GM12878 (cell line): ENCODE measurements at regions not wholly inside any gene's neighbourhood (a gene's known extent, or its start where the extent isn't known, plus 50 kb on each side); places are given as distances from the start of the nearest gene placed in this dataset.

Experiments used
- ATAC-seq: fragments of 200-7000 bp; cut with Tn5 transposase; 3 replicates; pipeline ENCODE4 v1.9.1; 2020; ENCODE audit warnings: mild to moderate bottlenecking, moderate library complexity
- BruUV-seq: library from RNA; stranded (reverse); fragments of 400-500 nt; replicated peaks from 2 replicates; lab custom pipeline; 2021; lab: Mats Ljungman, UMichigan
- CTCF ChIA-PET: fragments of 300-600 bp; sonication (Branson Sonifier 250); formaldehyde crosslinking; extraction: SDS; loops from one replicate; lab custom pipeline; 2021; ENCODE audit warnings: inconsistent platforms; lab: Yijun Ruan, JAX
- POLR2A ChIA-PET: fragments of 350-600 bp; formaldehyde crosslinking; extraction: SDS; loops from one replicate; lab custom pipeline; 2021; ENCODE audit warnings: inconsistent platforms; lab: Charles Lee
- RAD21 ChIA-PET: fragments of 300-600 bp; sonication (Branson Sonifier 250); formaldehyde crosslinking; loops from one replicate; lab custom pipeline; 2023; ENCODE audit warnings: antibody characterized with exemption; ENCODE audit not compliant: unreplicated experiment; lab: Charles Lee
- SMC1A ChIA-PET: fragments of 300-600 bp; sonication (Branson Sonifier 250); formaldehyde crosslinking; loops from one replicate; lab custom pipeline; 2023; ENCODE audit not compliant: unreplicated experiment, uncharacterized antibody; lab: Charles Lee
- DNase-seq: peaks from one replicate; pipeline ENCODE4 v3.0.0-alpha.2; 2011; ENCODE audit warnings: low read depth, low spot score
- FAIRE-seq: peaks from 3 replicates; lab custom pipeline; 2011; peaks lifted over from hg19 to GRCh38; lab: Jason Lieb, UNC
- H2AFZ ChIP-seq: 2 replicates; pipeline ENCODE4 v1.6.0; 2011; ENCODE audit warnings: low read depth, low read length, control low read depth; ENCODE audit not compliant: control insufficient read depth
- H3K27ac ChIP-seq: 2 replicates; pipeline ENCODE4 v1.5.1; 2011; ENCODE audit warnings: control low read depth; ENCODE audit not compliant: control insufficient read depth, insufficient read depth
- H3K27me3 ChIP-seq, 2 experiments: replicated peaks in 1 of 2; 2 replicates each; pipeline versions ENCODE4 v1.6.0 to v1.6.1; 2011; ENCODE audit warnings: low read length in 1 of 2; ENCODE audit not compliant: control insufficient read depth in 2 of 2, insufficient read depth in 2 of 2
- H3K36me3 ChIP-seq, 2 experiments: 2 replicates each; pipeline ENCODE4 v1.5.1; 2011; ENCODE audit warnings: low read length in 1 of 2; ENCODE audit not compliant: control insufficient read depth in 2 of 2, insufficient read depth in 2 of 2
- H3K4me1 ChIP-seq: 2 replicates; pipeline ENCODE4 v1.6.1; 2011; ENCODE audit warnings: mild to moderate bottlenecking, low read length, moderate library complexity, mixed read lengths; ENCODE audit not compliant: control insufficient read depth, insufficient read depth
- H3K4me2 ChIP-seq: 2 replicates; pipeline ENCODE4 v1.6.0; 2011; ENCODE audit warnings: control low read depth; ENCODE audit not compliant: control insufficient read depth, insufficient read depth
- H3K4me3 ChIP-seq: fragments of 200-600 bp; sonication (generic); 2 replicates; pipeline ENCODE4 v1.5.1; 2016
- H3K79me2 ChIP-seq: 2 replicates; pipeline ENCODE4 v1.6.0; 2011; ENCODE audit warnings: low read length; ENCODE audit not compliant: control insufficient read depth, insufficient read depth
- H3K9ac ChIP-seq: 2 replicates; pipeline ENCODE4 v1.8.0; 2011; ENCODE audit warnings: low read length, control low read depth, mixed read lengths; ENCODE audit not compliant: control insufficient read depth, insufficient read depth
- H3K9me3 ChIP-seq: replicated peaks from 3 replicates; pipeline ENCODE4 v1.5.1; 2011; ENCODE audit warnings: mild to moderate bottlenecking, low read length; ENCODE audit not compliant: control insufficient read depth, insufficient read depth
- H4K20me1 ChIP-seq: 2 replicates; pipeline ENCODE4 v1.6.0; 2011; ENCODE audit not compliant: control insufficient read depth, insufficient read depth
- CBX3 ChIP-seq: fragments of 200-600 bp; sonication (generic); IDR thresholded peaks from 2 replicates; pipeline ENCODE4 v1.6.1; 2016; ENCODE audit warnings: low read depth, borderline replicate concordance
- E2F8 ChIP-seq: fragments of 450-650 bp; IDR thresholded peaks from 2 replicates; pipeline ENCODE4 v1.6.1; 2018; ENCODE audit warnings: mild to moderate bottlenecking, low read depth, moderate library complexity; ENCODE audit not compliant: partially characterized antibody
- GATAD2B ChIP-seq: fragments of 450-650 bp; conservative IDR thresholded peaks from 2 replicates; pipeline ENCODE4 v1.6.1; 2017; ENCODE audit warnings: low read depth, mild to moderate bottlenecking, moderate library complexity
- HDAC2 ChIP-seq: fragments of 200-600 bp; sonication (generic); IDR thresholded peaks from 2 replicates; pipeline ENCODE4 v1.6.1; 2017
- JUNB ChIP-seq: IDR thresholded peaks from 2 replicates; pipeline ENCODE4 v1.6.1; 2016; ENCODE audit warnings: antibody characterized with exemption, mild to moderate bottlenecking
- MLLT1 ChIP-seq: fragments of 450-650 bp; IDR thresholded peaks from 2 replicates; pipeline ENCODE4 v1.6.1; 2016; ENCODE audit warnings: mild to moderate bottlenecking
- MYB ChIP-seq: fragments of 150-350 bp; IDR thresholded peaks from 2 replicates; pipeline ENCODE4 v1.6.1; 2014; ENCODE audit warnings: mild to moderate bottlenecking, low read depth, low read length, borderline replicate concordance
- NR2C1 ChIP-seq: fragments of 450-650 bp; IDR thresholded peaks from 2 replicates; pipeline ENCODE4 v1.6.1; 2017; ENCODE audit warnings: antibody characterized with exemption, mild to moderate bottlenecking, moderate library complexity
- SIN3A ChIP-seq: IDR thresholded peaks from 2 replicates; pipeline ENCODE4 v1.6.1; 2012; ENCODE audit warnings: low read depth, low read length, improper control_type of control experiment
- SUPT20H ChIP-seq: IDR thresholded peaks from 2 replicates; pipeline ENCODE4 v1.6.1; 2011; ENCODE audit warnings: low read depth, mild to moderate bottlenecking, low read length, moderate library complexity, borderline replicate concordance; ENCODE audit not compliant: control insufficient read depth
- TAF1 ChIP-seq: IDR thresholded peaks from 2 replicates; pipeline ENCODE4 v1.6.1; 2011; ENCODE audit warnings: mild to moderate bottlenecking, low read depth, low read length, borderline replicate concordance
- ZBTB40 ChIP-seq: fragments of 450-650 bp; IDR thresholded peaks from 2 replicates; pipeline ENCODE4 v1.6.1; 2016; ENCODE audit warnings: mild to moderate bottlenecking, moderate library complexity, borderline replicate concordance
- ZNF384 ChIP-seq: IDR thresholded peaks from 2 replicates; pipeline ENCODE4 v1.6.1; 2012; ENCODE audit warnings: low read depth, mild to moderate bottlenecking, low read length, improper control_type of control experiment, borderline replicate concordance
- ZZZ3 ChIP-seq: IDR thresholded peaks from 2 replicates; pipeline ENCODE4 v1.6.1; 2011; ENCODE audit warnings: low read depth; ENCODE audit not compliant: control insufficient read depth, insufficient read length
- WGBS: methylation state at CpG from one replicate; pipeline ENCODE4 v1.1.6; 2016; ENCODE audit warnings: low lambda C conversion rate; ENCODE audit not compliant: insufficient replicate concordance, insufficient coverage; ENCODE audit errors: missing lambda C conversion rate; 5-methylcytosine and 5-hydroxymethylcytosine counted together
- in situ Hi-C: fragments of 300-500 bp; cut with MboI; formaldehyde crosslinking; loops from 9 replicates; pipeline ENCODE4 v1.14.3; 2018; ENCODE audit warnings: mixed read lengths
- intact Hi-C: fragments of 100-400 bp; cut with micrococcal nuclease; formaldehyde crosslinking; loops from one replicate; pipeline ENCODE4 v1.14.2; 2022; ENCODE audit not compliant: unreplicated experiment

- RAD21 ChIA-PET = no interaction called here
- TF ChIP-seq E2F8 (no peak), HDAC2 (no peak), SIN3A (no peak), MLLT1 (no peak), JUNB (no peak), CBX3 (no peak), ZZZ3 (no peak), ZNF384 (no peak), TAF1 (no peak), SUPT20H (no peak), ZBTB40 (no peak), NR2C1 (no peak), GATAD2B (no peak), MYB (no peak)
Observed at GRCh38 chr4:133968174-133968573, 233.4 kb downstream of the PABPC4L start.

More at GRCh38 chr4:133968174-133968573, 233.4 kb downstream of the PABPC4L start:
- no peak overlapping the region for H3K27ac ChIP-seq
- ATAC-seq (no peak), DNase-seq (no peak), FAIRE-seq (no peak)
- H3K9me3 ChIP-seq = no peaks in the 10 kb centered on the region
- in situ Hi-C loops = no loop called here
- no peak overlapping the region for H2AFZ ChIP-seq
- CTCF ChIA-PET = no interaction called here
- no peaks in the 10 kb centered on the region for H3K27me3 ChIP-seq
- no peaks in the 10 kb centered on the region for H4K20me1 ChIP-seq
- H3K36me3 ChIP-seq = no peaks in the 10 kb centered on the region
- SMC1A ChIA-PET = no interaction called here
- no peak overlapping the region for H3K4me2 ChIP-seq
- no peaks in the 10 kb centered on the region for H3K4me1 ChIP-seq
- no peak overlapping the region for H3K4me3 ChIP-seq
- POLR2A ChIA-PET = no interaction called here
- no TSS peak for BruUV-seq
- no peak overlapping the region for H3K9ac ChIP-seq
- intact Hi-C loops = no loop called here
- WGBS = 0% methylated on average over 3 of the region's 3 CpGs
- H3K79me2 ChIP-seq = no peaks in the 10 kb centered on the region
